HG02759 (cell line): ENCODE measurements at regions not wholly inside any gene's neighbourhood (a gene's known extent, or its start where the extent isn't known, plus 50 kb on each side); places are given as distances from the start of the nearest gene placed in this dataset.
A peak's percentile ranks its signal among the peaks of the same experiment; 100 is the strongest.

Experiments
- ATAC-seq: cut with Tn5 transposase; IDR thresholded peaks from one replicate; pipeline ENCODE4 v1.9.1; 2021; ENCODE audit warnings: mild to moderate bottlenecking, moderate library complexity; ENCODE audit not compliant: unreplicated experiment

DNA sequence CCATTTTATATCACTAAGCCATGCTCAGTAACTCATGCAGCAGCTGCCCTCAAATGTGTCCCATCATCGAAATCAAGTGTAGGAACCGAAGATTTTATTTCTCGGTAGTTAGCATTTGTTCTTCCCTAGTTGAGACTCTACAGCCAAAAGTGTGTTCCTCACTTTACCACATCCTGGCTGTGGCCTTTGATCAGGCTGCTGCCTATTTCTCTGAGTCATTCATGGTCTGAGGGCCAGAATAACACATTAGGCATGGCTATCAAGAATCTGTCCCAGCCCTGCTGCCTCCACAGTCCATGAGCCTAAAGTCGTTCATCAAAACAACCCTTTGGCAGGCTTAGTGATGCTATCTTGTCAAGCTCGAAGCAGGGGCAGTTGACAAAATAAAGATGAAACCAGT, 300.1 kb downstream of the TDRD15 start:
- ATAC-seq: no peak

GRCh38 chr2:21424375-21424774, 300.6 kb downstream of the TDRD15 start:
- ATAC-seq: no peak

- ATAC-seq: no peak
Observed at GRCh38 chr2:21427606-21428005, 303.8 kb downstream of the TDRD15 start.

DNA sequence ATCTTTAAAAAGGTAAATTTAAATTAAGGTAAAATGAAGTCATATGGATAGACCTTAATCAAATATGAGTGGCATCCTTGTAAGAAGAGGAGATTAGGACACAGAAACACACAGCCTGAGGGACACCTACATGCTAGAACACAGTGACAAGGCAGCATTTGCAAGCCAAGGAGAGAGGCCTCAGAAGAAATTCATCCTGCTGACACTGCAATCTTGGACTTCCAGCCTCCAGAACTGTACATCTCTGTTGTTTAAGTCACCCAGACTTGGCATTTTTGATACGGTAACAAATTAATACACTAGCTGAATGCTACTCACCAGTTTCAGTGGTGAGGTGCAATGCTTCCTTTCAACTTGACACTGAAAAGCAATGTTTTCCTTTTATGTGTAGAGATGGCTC, 305.0 kb downstream of the TDRD15 start:
- ATAC-seq: no peak

DNA sequence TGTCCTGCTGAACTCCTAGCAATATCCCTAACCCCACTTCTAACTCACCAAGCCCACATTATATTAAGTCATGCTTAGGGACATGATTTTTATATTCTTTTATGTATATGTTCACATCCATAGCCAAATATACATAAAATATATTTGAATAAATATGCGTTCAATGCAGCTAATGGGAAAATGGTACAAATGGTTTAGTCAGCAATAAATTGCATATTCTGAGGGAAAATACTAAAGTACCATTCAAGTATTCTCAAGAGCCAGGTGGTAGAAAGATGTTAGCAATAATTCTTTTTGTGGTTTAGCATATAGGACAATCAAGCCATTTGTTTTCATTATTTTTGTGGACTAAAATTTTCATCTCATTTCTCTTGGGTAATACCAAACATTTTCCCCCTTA, 306.0 kb downstream of the TDRD15 start:
- no peak for ATAC-seq

DNA sequence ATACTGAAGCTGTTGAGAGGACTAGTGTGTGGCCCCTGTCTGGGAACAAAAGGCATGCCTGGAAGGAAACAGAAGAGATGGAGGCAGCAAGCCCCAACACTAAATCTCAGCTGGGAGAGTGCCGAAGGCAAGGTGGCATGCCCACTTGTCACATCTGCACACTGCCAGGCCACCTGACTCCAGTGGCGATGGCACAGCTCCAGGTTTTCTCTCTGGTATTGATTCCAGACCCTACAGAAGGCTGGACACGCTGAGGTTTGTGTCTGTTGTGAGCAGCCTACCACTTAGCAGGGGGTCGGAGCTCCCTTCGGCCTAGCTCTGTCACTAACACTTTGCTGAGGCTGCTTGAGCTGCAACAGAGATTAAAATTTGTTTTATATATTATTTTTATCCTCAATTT, 307.3 kb downstream of the TDRD15 start:
- no peak for ATAC-seq

- ATAC-seq: peak; percentile 74
Observed at GRCh38 chr2:21438949-21439348, 315.2 kb downstream of the TDRD15 start.

DNA sequence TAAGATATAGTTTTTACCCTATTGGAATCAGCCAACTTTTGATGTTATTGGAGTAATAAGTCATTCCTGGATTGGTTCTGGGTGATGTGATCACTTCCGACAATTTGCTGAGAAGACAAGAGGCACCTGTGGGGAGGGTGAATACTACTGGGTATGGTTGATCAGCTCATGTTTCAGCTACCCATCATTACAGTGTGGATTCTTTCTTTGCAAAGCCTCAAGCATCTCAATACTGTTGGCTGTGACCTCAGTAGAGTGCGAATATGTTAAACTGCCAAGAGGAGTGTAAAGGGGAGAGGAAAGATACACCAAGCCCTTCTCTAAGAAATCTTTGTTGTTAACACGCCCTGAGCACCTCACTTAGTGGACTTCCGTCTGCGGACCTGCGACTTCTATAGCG, 317.7 kb downstream of the TDRD15 start:
- no peak for ATAC-seq

GRCh38 chr2:21443494-21444105, 319.8 kb downstream of the TDRD15 start:
- ATAC-seq: no peak

DNA sequence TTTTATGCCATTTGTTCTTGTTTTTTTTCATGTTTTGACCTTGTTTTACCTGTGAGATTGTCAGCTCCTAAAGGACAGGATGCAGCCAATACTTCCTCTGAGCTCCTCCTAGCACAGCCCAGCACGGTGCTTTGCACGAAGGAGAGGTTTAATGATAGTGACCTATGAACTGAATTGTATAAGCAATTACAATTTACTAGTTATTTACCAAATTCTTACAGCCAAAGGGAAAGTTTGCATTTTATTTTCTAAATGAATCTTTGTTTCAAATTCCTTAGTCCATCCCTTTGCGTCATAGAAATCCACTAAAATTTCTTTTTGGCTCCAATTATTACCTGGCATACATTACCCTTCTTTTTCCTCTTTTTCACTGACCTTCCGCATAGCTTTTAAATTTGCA, 326.1 kb downstream of the TDRD15 start:
- no peak for ATAC-seq

GRCh38 chr2:21451403-21451802, 327.6 kb downstream of the TDRD15 start:
- ATAC-seq: no peak

DNA sequence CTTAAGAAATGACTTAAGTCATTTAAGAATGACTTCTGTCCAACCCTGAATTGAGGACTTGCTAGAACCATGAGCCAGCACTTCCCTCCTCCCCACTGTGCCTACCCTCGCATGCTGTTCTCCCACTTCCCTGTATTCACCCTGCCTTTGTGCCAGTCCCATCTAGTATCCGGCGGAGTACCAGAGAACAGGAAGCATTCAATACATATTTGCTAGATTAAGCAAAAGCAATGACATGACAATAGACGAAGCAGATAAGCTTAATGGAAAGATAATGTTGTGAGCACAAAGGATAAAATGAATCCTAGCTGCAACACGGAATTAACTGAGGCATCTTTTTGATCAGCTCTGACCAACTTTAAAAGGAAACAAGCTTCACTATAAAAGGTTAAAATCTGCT, 328.5 kb downstream of the TDRD15 start:
- no peak for ATAC-seq

DNA sequence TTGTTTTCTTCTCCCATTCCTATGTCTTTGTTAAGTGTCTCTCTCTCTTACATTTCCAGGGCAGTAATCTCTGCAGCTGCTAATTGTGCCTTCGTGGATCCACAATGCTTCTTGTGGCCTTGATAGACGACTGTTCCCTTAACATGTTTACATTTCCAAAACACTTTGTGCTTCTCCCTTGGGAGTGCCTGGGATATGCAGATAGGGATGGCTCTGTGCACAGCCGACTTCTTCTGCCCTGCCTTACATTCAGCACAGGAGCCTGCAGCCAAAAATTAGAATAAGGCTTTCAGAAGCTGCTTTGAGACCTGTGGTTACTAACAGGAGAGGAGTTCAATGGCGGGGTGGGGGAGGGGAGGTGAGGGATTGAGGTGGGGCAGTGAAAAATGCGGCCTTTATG, 328.9 kb downstream of the TDRD15 start:
- ATAC-seq: no peak

GRCh38 chr2:21453723-21454450, 330.1 kb downstream of the TDRD15 start:
- no peak for ATAC-seq

DNA sequence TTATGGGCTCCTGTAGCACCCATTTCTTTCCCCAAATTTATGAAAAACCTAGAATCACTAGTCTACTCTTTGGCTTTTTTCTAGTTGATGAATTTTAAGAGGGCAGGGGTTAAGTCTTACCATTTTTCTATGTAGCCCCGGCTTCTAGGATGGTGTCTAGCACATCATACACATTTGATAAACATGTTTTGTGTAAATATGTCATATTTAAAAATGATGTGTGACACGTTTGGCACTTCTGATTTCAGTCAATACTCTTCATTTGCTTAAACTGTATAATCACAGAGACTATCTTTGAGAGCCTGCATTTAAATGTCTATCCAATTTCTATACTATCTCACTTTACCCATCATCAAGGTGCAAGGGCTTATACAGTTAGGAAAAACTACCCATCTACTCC, 331.1 kb downstream of the TDRD15 start:
- no peak for ATAC-seq

DNA sequence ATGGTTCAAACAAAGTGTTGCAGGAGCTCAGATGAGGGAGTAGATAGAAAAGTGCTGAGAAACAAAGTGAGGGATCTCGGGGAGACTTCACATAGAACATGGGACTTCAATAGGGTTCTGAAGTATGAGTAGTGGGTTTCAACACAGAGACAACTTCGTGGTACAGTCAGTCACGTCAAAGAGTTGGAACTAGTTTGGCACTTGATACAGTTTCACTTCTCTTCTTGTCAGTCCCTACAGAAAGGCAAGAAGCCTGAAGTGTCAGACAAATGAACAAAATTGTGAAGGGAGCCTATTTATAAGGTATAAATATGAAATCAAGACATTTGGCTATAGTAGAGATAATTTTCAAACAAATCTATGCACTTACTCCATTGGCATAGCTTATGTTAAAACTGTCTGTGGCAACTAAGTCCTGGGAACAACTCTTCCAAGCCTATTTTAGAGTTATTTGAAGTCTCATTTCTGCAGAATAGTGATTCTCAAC, 338.0 kb downstream of the TDRD15 start:
- ATAC-seq: no peak

GRCh38 chr2:21466341-21466927, 342.7 kb downstream of the TDRD15 start:
- ATAC-seq: no peak

DNA sequence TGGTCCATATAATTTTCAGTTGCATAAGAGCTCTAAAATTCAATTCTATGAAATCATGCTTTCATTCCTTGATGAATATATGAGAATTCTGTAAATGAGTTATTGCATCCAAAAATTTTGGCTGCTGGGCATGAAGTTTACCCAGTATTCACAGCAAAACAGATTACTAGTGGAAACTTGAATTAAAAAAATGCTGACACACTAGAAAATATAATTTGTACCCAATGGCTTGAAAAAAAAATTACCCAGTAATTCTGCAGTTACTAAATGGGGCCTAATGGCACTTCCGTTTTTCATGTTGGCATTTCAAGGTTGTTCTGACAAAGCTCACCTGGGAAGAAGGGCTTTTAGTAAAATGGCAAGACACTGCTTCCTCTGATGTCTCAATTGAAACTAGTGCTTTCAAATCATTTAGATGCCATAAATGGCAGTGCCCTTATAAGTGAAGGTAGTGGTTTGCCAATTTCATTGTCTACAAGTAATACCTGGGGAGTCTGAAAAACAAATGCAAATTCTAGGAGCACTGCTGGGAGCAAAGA, 343.6 kb downstream of the TDRD15 start:
- no peak for ATAC-seq

GRCh38 chr2:21467910-21468309, 344.1 kb downstream of the TDRD15 start:
- no peak for ATAC-seq

DNA sequence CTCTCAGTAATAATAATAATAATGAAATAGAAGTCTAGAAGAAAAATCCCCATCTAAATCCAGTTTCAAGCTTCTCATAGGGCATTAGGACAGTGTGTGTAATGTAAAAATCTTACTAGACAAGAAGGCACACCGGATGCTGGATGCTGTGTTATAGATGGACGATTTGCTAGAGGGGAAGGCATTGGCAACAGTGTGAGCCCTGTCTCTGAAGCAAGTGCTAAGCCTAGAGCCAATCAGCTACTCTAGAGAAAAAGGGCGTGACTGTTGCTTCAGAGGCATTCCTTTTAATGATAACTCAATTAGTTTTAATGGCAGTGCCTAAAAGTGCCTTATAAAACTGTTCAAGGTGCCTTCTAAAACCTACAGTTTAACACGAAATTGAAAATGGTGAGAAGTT, 344.9 kb downstream of the TDRD15 start:
- ATAC-seq: no peak

GRCh38 chr2:21469158-21469557, 345.4 kb downstream of the TDRD15 start:
- no peak for ATAC-seq

DNA sequence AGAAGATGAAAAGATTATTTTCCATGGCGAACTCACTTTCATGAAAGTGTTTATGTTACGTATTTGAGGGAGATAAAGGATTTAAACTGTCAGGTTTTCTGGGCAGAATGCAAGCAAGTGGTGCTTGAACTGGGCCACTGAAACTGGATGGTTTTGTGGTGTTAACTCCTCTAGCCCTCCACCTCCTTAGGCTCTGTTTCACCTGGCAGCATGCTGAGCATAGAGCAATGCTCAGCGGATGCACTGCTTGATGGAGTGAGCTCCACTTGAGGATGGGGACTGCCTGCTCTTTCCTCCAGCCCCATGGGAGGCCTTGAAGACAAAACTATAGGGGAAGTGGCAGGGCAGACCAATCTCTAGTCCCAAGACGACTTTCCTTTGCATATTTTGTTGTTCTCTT, 345.8 kb downstream of the TDRD15 start:
- no peak for ATAC-seq
